HG02678 (cell line): ENCODE measurements at regions not wholly inside any gene's neighbourhood (a gene's known extent, or its start where the extent isn't known, plus 50 kb on each side); places are given as distances from the start of the nearest gene placed in this dataset.

Source experiments
- ATAC-seq: cut with Tn5 transposase; IDR thresholded peaks from one replicate; pipeline ENCODE4 v1.9.1; 2021; ENCODE audit warnings: mild to moderate bottlenecking, moderate library complexity; ENCODE audit not compliant: unreplicated experiment

GRCh38 chr16:64422259-64422658 lies 699.6 kb downstream of the CDH11 start:
- ATAC-seq, result no peak

DNA sequence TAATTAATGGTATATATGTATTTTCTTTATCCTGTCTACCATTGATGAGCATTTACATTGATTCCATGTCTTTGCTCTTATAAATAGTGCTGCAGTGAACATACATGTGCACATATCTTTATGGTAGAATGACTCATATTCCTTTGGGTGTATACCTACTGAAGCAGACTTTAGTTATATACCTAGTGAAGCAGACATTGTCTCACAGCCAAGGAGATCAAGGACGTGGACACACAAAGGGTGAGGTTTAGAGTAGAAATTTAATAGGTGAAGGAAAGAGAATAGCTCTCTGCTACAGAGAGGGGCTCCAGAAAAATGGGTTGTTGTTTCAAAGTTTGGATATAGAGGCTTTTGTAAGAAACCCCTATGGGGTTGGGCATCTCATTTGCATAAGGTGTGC lies 700.3 kb downstream of the CDH11 start:
- no peak for ATAC-seq

DNA sequence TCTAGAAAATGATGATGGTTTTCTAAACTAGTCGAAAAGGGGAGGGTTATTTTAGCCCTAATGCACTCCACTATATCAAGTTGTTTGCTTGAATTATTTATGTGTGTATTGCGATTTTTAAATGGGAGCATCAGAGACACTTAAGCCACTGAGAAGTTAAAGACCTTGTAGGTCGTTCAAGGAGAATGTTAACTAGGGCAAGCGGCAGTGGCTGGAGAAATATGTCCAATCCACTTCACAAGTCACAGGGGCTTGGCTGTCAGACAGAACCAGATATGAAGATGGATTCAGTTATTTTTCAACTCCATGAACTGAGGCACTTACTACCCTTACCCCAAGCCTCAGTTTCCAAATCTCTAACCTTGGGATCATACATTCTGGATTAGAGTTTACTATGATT lies 702.0 kb downstream of the CDH11 start:
- no peak for ATAC-seq

DNA sequence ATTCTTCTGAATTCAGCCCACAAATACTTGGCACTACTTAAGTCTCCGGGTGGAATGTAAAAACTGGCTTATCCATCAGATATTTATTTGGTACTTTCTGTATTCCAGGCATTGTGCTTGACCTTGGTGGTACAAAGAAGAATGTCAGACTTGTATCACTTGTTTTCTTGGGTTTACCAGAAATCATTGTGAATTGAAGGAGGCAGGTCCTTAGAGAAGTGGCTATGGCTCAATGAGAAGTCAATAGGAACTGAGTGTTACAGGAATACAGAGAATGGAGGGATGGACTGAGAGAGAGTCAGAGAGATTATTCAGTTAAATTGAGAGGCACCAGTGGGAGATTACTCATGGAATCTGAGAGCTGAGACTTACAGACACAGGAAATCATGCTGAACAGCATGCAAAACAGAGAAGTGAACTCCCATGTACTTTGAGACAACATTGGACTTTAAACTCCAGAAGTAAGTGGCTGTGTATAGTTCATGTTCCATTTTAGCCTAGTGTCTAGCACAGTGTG lies 704.1 kb downstream of the CDH11 start:
- ATAC-seq, result no peak

DNA sequence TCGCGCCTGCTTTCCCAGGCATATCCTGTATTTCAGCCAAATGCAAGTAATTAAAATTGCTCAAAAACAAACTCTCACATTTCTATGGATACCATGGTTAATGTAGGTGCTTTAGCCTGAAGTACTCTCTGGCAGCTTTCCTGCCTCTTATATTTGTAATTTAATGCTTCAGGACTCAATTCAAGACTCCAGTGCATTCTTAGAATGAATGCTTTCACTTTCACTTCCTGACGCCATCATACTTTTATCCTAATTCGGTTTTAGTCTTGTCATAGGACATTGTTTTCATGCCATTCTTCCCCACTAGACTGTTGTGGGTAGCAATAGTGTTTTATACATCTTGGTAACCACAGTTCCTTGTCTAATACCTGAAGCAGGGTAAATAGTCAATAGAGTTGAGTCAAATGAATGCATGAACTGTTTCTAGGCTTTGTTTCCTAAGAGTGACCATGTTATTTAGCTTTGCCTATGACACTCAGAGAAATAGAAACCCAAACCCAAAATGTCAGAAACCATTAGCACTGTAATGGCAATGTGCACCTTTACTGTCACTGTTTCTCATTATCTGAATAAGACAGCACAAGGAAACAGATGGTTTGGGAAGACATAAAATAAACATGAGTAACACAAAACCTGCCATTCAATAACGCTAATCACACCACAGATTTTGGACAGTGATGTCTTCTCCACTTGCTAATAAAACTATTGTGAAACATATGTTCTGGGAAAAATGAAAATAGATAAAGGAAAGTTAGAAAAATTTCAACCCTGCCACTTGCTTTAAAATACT lies 705.5 kb downstream of the CDH11 start:
- no peak for ATAC-seq

DNA sequence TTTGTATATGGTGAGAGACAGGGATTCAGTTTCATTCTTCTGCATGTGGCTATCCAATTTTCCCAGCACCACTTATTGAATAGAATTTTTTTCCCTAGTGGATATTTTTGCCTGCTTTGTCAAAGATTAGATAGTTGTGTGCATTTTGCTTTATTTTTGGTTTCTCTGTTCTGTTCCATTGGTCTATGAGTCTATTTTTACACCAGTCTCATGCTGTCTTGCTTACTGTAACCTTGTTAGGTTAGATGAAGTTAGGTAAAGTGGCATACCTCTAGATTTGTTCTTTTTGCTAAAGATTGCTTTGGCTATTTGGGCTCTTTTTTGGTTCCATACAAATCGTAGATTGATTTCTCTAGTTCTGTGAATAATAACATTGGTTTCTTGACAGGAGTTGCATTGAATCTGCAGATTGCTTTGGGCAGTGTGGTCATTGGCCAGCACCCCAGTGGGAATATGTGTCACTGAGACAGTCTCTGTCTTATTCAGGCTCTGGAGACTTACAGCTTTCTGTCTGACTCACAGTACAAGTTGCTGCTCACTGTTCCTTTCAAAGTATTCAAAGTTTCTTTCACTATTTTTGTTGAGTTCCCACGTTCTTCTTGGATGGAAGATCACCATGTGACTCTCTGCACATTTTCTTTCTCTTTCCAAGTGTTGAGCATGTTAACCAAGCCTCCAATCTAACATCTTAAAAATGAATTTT lies 709.1 kb downstream of the CDH11 start:
- ATAC-seq, result no peak

GRCh38 chr16:64410306-64410705 lies 711.6 kb downstream of the CDH11 start:
- ATAC-seq, result no peak

GRCh38 chr16:64409783-64410210 lies 712.1 kb downstream of the CDH11 start:
- ATAC-seq, result no peak

DNA sequence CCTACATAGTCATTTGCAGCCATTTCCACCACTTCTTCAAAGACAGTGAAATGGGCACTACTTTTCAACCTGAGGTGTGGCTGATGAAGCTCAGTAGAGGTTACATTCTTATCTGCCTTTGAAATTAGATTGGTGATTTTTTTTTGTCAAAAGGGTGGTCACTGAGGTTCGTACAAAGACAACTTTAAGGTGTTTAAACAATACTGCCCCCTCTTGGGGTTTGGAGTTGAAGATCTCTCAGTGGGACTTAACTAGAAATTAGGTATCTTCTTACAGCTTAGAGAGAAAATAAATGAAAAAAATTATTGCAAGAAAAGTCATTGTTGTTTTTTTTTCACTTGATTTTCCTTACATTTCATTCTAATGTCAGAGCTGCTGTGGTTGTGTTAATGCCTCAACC lies 713.2 kb downstream of the CDH11 start:
- ATAC-seq, result no peak

- no peak for ATAC-seq
Measured at GRCh38 chr16:64406770-64407181, 715.1 kb downstream of the CDH11 start.

DNA sequence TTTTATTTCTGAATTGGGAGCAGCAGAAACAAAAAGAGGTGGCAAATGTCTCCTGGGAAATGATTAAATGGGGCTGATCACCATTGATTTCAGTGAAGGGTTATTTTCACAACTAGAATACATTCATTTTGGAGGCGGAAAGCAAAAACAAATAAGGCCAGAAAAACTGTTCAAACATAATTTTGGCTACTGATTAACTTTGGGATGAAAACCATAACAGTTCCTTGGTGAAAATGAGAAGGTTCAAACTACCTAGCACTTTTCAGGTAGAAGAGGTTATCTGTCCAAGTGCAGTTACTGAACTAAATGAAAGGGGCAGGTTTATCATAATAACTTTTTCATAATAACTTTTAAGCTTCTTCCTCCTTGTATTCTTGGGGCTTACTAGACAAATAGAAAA lies 718.5 kb downstream of the CDH11 start:
- ATAC-seq, result no peak

GRCh38 chr16:64398793-64399192 lies 723.1 kb downstream of the CDH11 start:
- ATAC-seq, result no peak

DNA sequence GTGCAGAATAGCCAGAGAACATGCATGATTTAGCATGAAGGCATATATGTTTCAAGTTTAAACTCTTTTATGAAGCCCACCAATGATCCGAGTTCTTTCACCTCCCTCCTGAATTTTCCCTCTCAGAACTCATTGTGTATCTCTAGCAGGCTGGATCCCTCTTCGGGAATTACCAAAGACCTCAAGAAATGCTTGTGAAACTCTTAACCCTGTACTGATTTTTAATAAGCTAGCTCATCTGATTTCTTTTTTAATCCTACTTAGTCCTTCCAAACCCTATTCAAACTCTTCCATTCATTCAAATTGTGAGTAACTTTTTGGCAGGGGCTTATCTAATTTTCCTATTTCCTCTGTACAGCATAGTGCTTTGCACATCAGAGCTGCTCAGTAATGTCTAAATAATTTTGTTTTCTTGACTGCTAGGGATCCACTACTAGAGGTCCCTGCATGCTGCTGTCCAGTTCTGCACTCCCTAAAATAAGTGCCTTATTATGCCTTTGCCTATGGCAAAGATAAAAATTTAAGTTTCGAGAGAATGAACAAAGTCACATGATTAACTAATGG lies 723.8 kb downstream of the CDH11 start:
- ATAC-seq, result no peak

- no peak for ATAC-seq
Measured at GRCh38 chr16:64397042-64397441, 724.8 kb downstream of the CDH11 start.

DNA sequence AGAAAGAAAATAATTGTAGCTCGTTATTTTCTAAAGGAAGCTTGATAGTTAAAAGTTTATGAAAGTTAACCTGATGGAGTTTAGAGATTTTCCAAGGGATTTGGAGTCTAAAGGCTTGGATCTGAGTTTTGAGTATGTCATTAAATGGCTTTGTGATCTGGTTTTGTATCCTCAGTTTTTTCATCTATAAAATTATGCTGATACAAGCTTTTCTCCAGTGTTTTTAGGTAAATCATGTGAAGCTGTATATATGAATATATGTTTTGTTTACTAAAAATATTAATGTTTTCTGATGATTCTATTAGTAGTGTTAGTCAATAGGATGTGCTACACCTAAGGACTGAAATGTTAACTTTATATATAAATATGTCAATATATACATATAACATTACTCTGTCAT lies 727.8 kb downstream of the CDH11 start:
- no peak for ATAC-seq

DNA sequence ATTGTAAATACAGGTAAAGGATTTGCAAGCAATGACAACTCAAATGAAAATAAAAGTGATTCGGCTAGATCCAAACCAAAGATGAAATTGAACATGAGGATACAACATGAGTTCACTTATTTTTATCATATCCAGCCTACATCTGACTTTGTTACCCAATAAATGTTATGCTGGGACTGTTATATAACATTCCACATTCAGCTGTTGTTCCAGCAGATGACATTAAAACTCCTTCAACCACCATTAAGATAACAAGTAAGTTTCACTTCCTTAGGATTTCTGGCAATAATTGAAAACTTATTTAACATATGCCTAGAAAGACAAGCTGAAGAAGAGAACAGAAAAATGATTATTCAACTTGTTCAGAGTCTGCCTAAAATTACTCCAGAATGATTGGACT lies 729.4 kb downstream of the CDH11 start:
- ATAC-seq, result no peak

DNA sequence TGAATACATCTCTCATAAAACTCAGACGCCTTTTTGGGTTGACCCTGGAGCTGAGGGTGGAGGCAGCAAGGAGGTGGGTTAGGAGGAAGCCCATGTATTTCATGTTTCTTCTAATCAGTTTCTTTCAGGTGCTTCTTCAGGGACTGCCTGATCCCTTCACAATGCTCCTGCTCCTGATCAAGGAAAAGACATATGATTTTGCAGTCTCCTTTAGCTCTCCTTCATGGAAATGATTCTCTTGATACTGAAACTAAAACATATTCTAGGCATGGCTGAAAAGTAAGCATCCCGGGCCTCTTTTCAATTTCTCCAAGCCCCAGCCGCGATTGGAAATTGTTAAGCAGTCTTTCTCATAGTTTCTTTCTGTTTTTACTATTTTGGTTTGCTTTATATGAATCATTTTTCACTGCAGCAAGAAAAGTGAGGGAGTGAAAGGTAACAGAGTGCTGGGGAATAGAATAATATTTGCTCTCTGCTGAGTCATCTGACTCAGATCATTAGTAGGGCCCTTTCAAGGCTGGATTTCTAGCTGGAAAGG lies 730.7 kb downstream of the CDH11 start:
- no peak for ATAC-seq

DNA sequence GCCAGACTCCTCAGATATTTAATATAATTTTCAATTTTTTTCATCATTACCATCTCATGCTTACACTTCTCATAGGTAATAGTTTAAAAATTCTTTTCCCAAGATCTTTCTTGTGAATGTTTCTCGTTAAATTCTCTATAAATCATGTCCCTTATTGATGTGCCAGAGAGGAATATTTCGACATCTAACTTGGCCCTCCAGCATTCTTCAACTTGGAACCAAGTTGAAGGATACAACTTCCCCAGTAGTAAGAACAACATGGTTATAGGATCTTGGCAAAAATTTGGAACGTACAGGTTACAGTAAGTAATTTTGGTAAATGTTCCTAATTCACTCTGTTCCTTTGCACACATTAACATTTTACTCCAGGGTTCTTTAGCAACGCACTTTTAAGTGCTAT lies 731.8 kb downstream of the CDH11 start:
- ATAC-seq, result no peak

DNA sequence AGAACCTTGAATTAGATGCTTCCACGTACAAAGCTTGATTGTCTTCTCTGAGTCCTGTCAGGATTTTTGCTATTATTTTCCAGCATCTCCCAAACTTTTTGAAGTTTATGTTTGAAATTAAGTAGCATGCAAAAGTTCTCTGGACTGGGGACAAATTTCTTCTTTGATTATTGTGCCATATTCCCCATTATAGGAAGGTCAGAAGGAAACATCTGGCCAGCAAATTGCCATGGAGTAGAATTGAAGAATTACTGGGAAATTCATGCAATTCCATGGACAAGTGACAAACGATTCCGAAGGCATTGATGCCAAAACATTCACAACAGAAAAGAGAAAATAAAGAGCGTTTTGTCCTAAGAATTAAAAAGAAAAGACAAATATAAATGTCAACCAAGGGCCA lies 737.2 kb downstream of the CDH11 start:
- no peak for ATAC-seq

DNA sequence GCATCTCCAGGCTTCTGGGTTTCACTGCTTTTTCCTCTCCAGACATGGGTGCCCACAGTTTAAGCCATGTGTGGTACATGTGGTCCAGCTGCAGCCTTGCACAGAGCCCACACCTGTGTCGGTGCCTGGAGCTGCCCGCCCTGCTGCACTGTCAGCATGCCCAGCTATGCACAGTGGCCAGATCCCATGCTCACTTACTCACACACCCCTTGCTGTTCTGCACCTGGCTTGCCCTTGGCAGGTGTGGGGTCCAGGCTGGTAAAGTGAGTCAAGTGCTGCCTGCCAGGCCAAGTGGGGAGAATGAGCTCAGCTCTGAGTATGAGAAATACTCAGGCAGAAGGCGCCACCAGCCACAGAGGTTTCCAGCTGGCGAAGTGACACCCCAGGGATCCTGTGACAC lies 739.9 kb downstream of the CDH11 start:
- ATAC-seq, result no peak

DNA sequence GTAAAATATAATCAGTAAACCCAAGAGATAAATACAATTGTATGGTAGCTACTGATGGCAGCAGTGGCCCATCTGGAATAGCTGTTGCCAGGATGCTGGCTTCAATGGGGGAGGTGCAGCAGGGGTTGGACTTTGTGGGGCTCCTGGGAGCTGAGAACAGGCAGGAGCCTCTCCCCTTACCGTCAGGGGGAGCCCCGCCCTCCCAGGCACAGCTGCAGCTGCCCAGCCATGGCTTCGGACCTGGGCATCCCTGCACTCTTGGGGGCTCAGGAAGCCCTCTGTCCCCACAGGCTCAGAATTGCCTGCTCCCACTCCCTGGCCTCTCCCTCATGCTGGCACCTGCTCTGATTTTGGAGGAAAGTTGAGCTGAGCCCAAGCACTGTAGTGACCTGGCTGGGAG lies 741.1 kb downstream of the CDH11 start:
- no peak for ATAC-seq
